DOHH2 (cell line): ENCODE measurements at regions not wholly inside any gene's neighbourhood (a gene's known extent, or its start where the extent isn't known, plus 50 kb on each side); places are given as distances from the start of the nearest gene placed in this dataset.

Experiments
- H3F3A ChIP-seq: fragments of 200-600 bp; sonication (generic), shearing (Covaris generic); 2 replicates; pipeline ENCODE4 v1.6.0; 2016; ENCODE audit warnings: antibody characterized with exemption, mild to moderate bottlenecking; ENCODE audit not compliant: control insufficient read depth, insufficient read depth
- H3K27ac ChIP-seq: fragments of 200-600 bp; sonication (generic); 2 replicates; pipeline ENCODE4 v1.5.1; 2014; ENCODE audit warnings: low read depth, mild to moderate bottlenecking, low read length, moderate library complexity
- H3K27me3 ChIP-seq: fragments of 200-600 bp; sonication (generic); 2 replicates; pipeline ENCODE4 v1.6.1; 2014; ENCODE audit warnings: mild to moderate bottlenecking, low read length, mixed read lengths; ENCODE audit not compliant: control insufficient read depth
- H3K36me3 ChIP-seq: fragments of 200-600 bp; sonication (generic); 2 replicates; pipeline ENCODE4 v1.6.1; 2014; ENCODE audit warnings: mild to moderate bottlenecking, low read length, moderate library complexity, mixed read lengths; ENCODE audit not compliant: control insufficient read depth
- H3K4me1 ChIP-seq: fragments of 200-600 bp; sonication (generic); 2 replicates; pipeline ENCODE4 v1.6.1; 2014; ENCODE audit warnings: mild to moderate bottlenecking, low read length, mixed read lengths; ENCODE audit not compliant: control insufficient read depth
- H3K4me2 ChIP-seq: fragments of 200-600 bp; sonication (generic); 2 replicates; pipeline ENCODE4 v1.6.0; 2014; ENCODE audit warnings: mild to moderate bottlenecking, low read length, moderate library complexity
- H3K4me3 ChIP-seq: fragments of 200-600 bp; sonication (generic); 2 replicates; pipeline ENCODE4 v1.5.1; 2014; ENCODE audit warnings: mild to moderate bottlenecking, low read length, mixed read lengths
- H3K79me2 ChIP-seq: fragments of 200-600 bp; sonication (generic); 2 replicates; pipeline ENCODE4 v1.6.1; 2014; ENCODE audit warnings: mild to moderate bottlenecking, low read length, mixed read lengths; ENCODE audit not compliant: control insufficient read depth
- H3K9me2 ChIP-seq: fragments of 200-600 bp; sonication (generic); replicated peaks from 2 replicates; pipeline ENCODE4 v1.6.1; 2014; ENCODE audit warnings: mild to moderate bottlenecking, low read length, mixed read lengths; ENCODE audit not compliant: control insufficient read depth
- H3K9me3 ChIP-seq: fragments of 200-600 bp; sonication (generic); 2 replicates; pipeline ENCODE4 v1.6.1; 2014; ENCODE audit warnings: antibody characterized with exemption, low read length, mixed read lengths; ENCODE audit not compliant: control insufficient read depth, insufficient read depth
- H4K20me1 ChIP-seq: fragments of 200-600 bp; sonication (generic); 2 replicates; pipeline ENCODE4 v1.6.0; 2014; ENCODE audit warnings: low read depth, mild to moderate bottlenecking, antibody characterized with exemption, low read length, moderate library complexity; ENCODE audit not compliant: control insufficient read depth, insufficient read depth
- CTCF ChIP-seq: fragments of 200-600 bp; sonication (generic); IDR thresholded peaks from one replicate; pipeline ENCODE4 v1.5.1; 2014; ENCODE audit warnings: antibody characterized with exemption, mild to moderate bottlenecking, low read depth, low read length; ENCODE audit not compliant: poor library complexity, severe bottlenecking
- EZH2phosphoT487 ChIP-seq: fragments of 200-600 bp; sonication (generic); IDR thresholded peaks from 2 replicates; pipeline ENCODE4 v1.6.1; 2017; ENCODE audit warnings: borderline replicate concordance, mild to moderate bottlenecking, antibody characterized with exemption, low read length, moderate library complexity, mixed read lengths

DNA sequence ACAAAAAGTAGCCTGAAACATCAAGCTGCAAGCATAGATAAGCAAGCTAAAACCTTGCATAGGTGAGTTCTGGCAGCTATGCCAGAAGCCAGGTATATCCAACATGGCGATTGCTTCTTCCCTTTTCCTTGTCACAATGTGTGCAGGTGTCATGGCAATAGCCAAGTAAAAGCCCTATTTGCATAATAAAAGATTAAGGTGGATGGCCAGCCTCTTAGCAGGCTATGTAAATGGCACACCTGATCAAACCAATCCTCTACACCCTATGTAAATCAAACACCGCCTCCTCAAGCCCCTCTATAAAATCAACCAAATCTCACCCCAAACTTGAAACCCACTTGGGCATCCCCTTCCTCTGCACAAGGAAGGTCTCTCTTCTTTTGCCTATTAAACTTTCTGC is 366.8 kb downstream of the VGLL3 start:
- Histone ChIP-seq H3K79me2 (no peaks in the 10 kb centered on the region), H3K4me3 (no peak overlapping the region), H3K36me3 (no peaks in the 10 kb centered on the region), H3K4me2 (no peak overlapping the region), H3F3A (no peaks in the 10 kb centered on the region), H4K20me1 (no peaks in the 10 kb centered on the region), H3K9me2 (no peaks in the 10 kb centered on the region), H3K9me3 (no peaks in the 10 kb centered on the region), H3K27ac (no peak overlapping the region), H3K27me3 (no peaks in the 10 kb centered on the region), H3K4me1 (no peaks in the 10 kb centered on the region)
- TF ChIP-seq EZH2phosphoT487 (no peak), CTCF (no peak)

- Histone ChIP-seq H3K79me2 (no peaks in the 10 kb centered on the region), H3K9me2 (no peaks in the 10 kb centered on the region), H4K20me1 (no peaks in the 10 kb centered on the region), H3F3A (no peaks in the 10 kb centered on the region), H3K36me3 (no peaks in the 10 kb centered on the region), H3K9me3 (peaks cover 5% of the 10 kb centered on the region; the same call in 1 of the 2 replicates), H3K4me3 (no peak overlapping the region), H3K27me3 (no peaks in the 10 kb centered on the region), H3K27ac (no peak overlapping the region), H3K4me2 (no peak overlapping the region), H3K4me1 (no peaks in the 10 kb centered on the region)
- TF ChIP-seq CTCF = no peak
Observed at GRCh38 chr3:86618706-86619105, 372.2 kb downstream of the VGLL3 start.

DNA sequence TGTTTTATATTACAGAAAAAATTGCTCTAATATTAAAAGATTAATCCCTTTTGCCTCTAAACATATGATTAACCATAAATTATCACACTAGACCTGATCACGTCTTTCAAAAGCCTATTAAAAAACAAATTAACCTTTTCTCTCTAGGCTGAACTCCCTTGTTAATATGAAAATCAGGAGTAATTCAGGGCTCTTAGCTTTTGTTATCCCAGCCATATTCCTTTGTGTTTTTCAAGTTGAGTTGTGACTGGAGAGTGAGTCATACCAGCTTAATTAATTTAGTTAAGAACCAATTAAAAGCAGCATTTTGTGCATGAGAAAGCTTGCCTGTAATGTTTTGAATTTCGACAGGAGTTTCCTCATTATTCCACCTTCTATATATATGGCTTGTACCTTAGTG is 385.8 kb downstream of the VGLL3 start:
- TF ChIP-seq EZH2phosphoT487 = no peak
- Histone ChIP-seq H3K4me2 (no peak overlapping the region), H3K9me2 (no peaks in the 10 kb centered on the region)

GRCh38 chr3:86595696-86596095 is 395.3 kb downstream of the VGLL3 start:
- Histone ChIP-seq H3K36me3 (no peaks in the 10 kb centered on the region), H3K4me2 (no peak overlapping the region), H3K79me2 (no peaks in the 10 kb centered on the region), H3K27me3 (no peaks in the 10 kb centered on the region), H3K27ac (no peak overlapping the region), H3K9me3 (no peaks in the 10 kb centered on the region), H3F3A (no peaks in the 10 kb centered on the region), H3K9me2 (no peaks in the 10 kb centered on the region), H4K20me1 (no peaks in the 10 kb centered on the region), H3K4me1 (no peaks in the 10 kb centered on the region), H3K4me3 (no peak overlapping the region)
- TF ChIP-seq EZH2phosphoT487 = no peak
- no peak for TF ChIP-seq CTCF

More for the DNA sequence above, 385.8 kb downstream of the VGLL3 start:
- Histone ChIP-seq H3K79me2 (no peaks in the 10 kb centered on the region), H3K27me3 (no peaks in the 10 kb centered on the region), H3F3A (no peaks in the 10 kb centered on the region), H3K27ac (no peak overlapping the region), H3K4me3 (no peak overlapping the region), H3K36me3 (no peaks in the 10 kb centered on the region), H3K4me1 (no peaks in the 10 kb centered on the region), H4K20me1 (no peaks in the 10 kb centered on the region), H3K9me3 (peaks cover 4% of the 10 kb centered on the region; the same call in 1 of the 2 replicates)
